K562 (cell line): ENCODE measurements at regions not wholly inside any gene's neighbourhood (a gene's known extent, or its start where the extent isn't known, plus 50 kb on each side); places are given as distances from the start of the nearest gene placed in this dataset.

Source experiments
- CTCF ChIP-seq, 3 experiments: IDR thresholded peaks in 2 of 3; conservative IDR thresholded peaks in 1 of 3; 2 replicates each; pipeline ENCODE4 v1.5.1; 2011 to 2012; ENCODE audit warnings: low read length in 3 of 3, mild to moderate bottlenecking in 3 of 3, control low read depth in 2 of 3, improper control_type of control experiment in 1 of 3, inconsistent platforms in 1 of 3, low read depth in 1 of 3, mixed read lengths in 1 of 3, moderate library complexity in 1 of 3; ENCODE audit not compliant: insufficient read depth in 2 of 3
- EGR1 ChIP-seq: fragments of 450-650 bp; conservative IDR thresholded peaks from 2 replicates; pipeline ENCODE4 v1.6.1; 2017; ENCODE audit warnings: mild to moderate bottlenecking
- ELF1 ChIP-seq: fragments of 200-800 bp; sonication (Bioruptor generic); IDR thresholded peaks from 2 replicates; pipeline ENCODE4 v1.6.1; 2016; ENCODE audit warnings: missing genetic modification characterization, missing compliant biosample characterization
- HMGXB4 ChIP-seq: sonication (generic); formaldehyde crosslinking; IDR thresholded peaks from 2 replicates; pipeline ENCODE4 v1.8.1; 2023; ENCODE audit warnings: mild to moderate bottlenecking, missing genetic modification reagents
- JUND ChIP-seq, 2 experiments: IDR thresholded peaks; 2 replicates in 1 of 2; 3 replicates in 1 of 2; pipeline ENCODE4 v1.6.1; 2011; ENCODE audit warnings: borderline replicate concordance in 2 of 2, low read depth in 2 of 2, low read length in 2 of 2, improper control_type of control experiment in 1 of 2, missing biosample characterization in 1 of 2, missing genetic modification characterization in 1 of 2, missing genetic modification reagents in 1 of 2
- RCOR1 ChIP-seq, 2 experiments: IDR thresholded peaks; 2 replicates each; pipeline ENCODE4 v1.6.1; 2012; ENCODE audit warnings: low read depth in 2 of 2, low read length in 2 of 2, borderline replicate concordance in 1 of 2, improper control_type of control experiment in 1 of 2
- ZNF24 ChIP-seq: fragments of 450-650 bp; IDR thresholded peaks from 2 replicates; pipeline ENCODE4 v1.6.1; 2016

GRCh38 chr1:68919075-68919474 is 422.2 kb upstream of the DEPDC1 start:
- TF ChIP-seq HMGXB4 (CRISPR knock-in tag) (no peak), CTCF (IDR thresholded peaks at IDR 0.05 in 2 of 3, conservative IDR thresholded peaks at IDR 0.05 in 1 of 3; ENCODE audit: insufficient read depth in 2 of 3, low read depth in 1 of 3, low read length in 3 of 3) (no peak), ZNF24 (no peak), ELF1 (tag) (no peak), EGR1 (no peak), JUND (IDR thresholded peaks at IDR 0.05; ENCODE audit: borderline replicate concordance, low read depth, low read length) (no peak), JUND (tag; IDR thresholded peaks at IDR 0.05; ENCODE audit: borderline replicate concordance, low read depth, low read length) (no peak), RCOR1 (IDR thresholded peaks at IDR 0.05; ENCODE audit: borderline replicate concordance in 1 of 2, low read depth in 2 of 2, low read length in 2 of 2) (no peak)
